Fibroblast of lung (primary cell): ENCODE measurements at regions not wholly inside any gene's neighbourhood (a gene's known extent, or its start where the extent isn't known, plus 50 kb on each side); places are given as distances from the start of the nearest gene placed in this dataset.
A peak's percentile ranks its signal among the peaks of the same experiment; 100 is the strongest.

Experiments used
- DNase-seq, 2 donors: peaks; one replicate each; pipeline versions ENCODE4 v3.0.0 to v3.0.0-alpha.2; 2010; ENCODE audit warnings: low read depth in 2 of 2
- H2AFZ ChIP-seq: 2 replicates; pipeline ENCODE4 v1.5.1; 2012; ENCODE audit warnings: low read length, control low read depth, inconsistent platforms
- H3K27ac ChIP-seq: 2 replicates; pipeline ENCODE4 v1.5.1; 2011; ENCODE audit warnings: low read length, control low read depth; ENCODE audit not compliant: insufficient read depth
- H3K27me3 ChIP-seq: 2 replicates; pipeline ENCODE4 v1.5.1; 2011; ENCODE audit warnings: mild to moderate bottlenecking, low read length; ENCODE audit not compliant: control insufficient read depth, insufficient read depth
- H3K36me3 ChIP-seq: 2 replicates; pipeline ENCODE4 v1.5.1; 2011; ENCODE audit warnings: low read length; ENCODE audit not compliant: control insufficient read depth, insufficient read depth
- H3K4me1 ChIP-seq: 2 replicates; pipeline ENCODE4 v1.5.1; 2011; ENCODE audit warnings: low read length; ENCODE audit not compliant: control insufficient read depth, insufficient read depth; ENCODE audit errors: extremely low read depth
- H3K4me2 ChIP-seq: 2 replicates; pipeline ENCODE4 v1.5.1; 2011; ENCODE audit warnings: low read length, control low read depth; ENCODE audit not compliant: insufficient read depth; ENCODE audit errors: extremely low read depth
- H3K4me3 ChIP-seq, 4 experiments: fragments of 200-600 bp in 1 of 4; sonication (generic) in 1 of 4; replicated peaks in 1 of 4; 2 replicates each; pipeline ENCODE4 v1.5.1; 2011 to 2016; ENCODE audit warnings: low read length in 4 of 4, low read depth in 3 of 4, mild to moderate bottlenecking in 3 of 4, control low read depth in 2 of 4, inconsistent platforms in 1 of 4, mixed read lengths in 1 of 4; ENCODE audit not compliant: insufficient read depth in 1 of 4; ENCODE audit errors: control extremely low read depth in 1 of 4
- H3K79me2 ChIP-seq: 2 replicates; pipeline ENCODE4 v1.5.1; 2012; ENCODE audit warnings: mild to moderate bottlenecking, low read length, inconsistent platforms; ENCODE audit not compliant: control insufficient read depth, insufficient read depth
- H3K9ac ChIP-seq: 2 replicates; pipeline ENCODE4 v1.5.1; 2011; ENCODE audit warnings: mild to moderate bottlenecking, low read length, control low read depth; ENCODE audit not compliant: insufficient read depth
- H3K9me3 ChIP-seq: 2 replicates; pipeline ENCODE4 v1.5.1; 2012; ENCODE audit warnings: low read depth, low read length; ENCODE audit not compliant: control insufficient read depth, insufficient read depth
- H4K20me1 ChIP-seq: 2 replicates; pipeline ENCODE4 v1.5.1; 2011; ENCODE audit warnings: low read length; ENCODE audit not compliant: control insufficient read depth, insufficient read depth; ENCODE audit errors: extremely low read depth
- CTCF ChIP-seq, 2 donors: IDR thresholded peaks in 1 of 2; conservative IDR thresholded peaks in 1 of 2; 1 replicate in 1 of 2; 2 replicates in 1 of 2; pipeline ENCODE4 v1.5.1; 2011 to 2012; ENCODE audit warnings: low read length in 2 of 2, control low read depth in 1 of 2, inconsistent platforms in 1 of 2, low read depth in 1 of 2, mild to moderate bottlenecking in 1 of 2
- EZH2 ChIP-seq: IDR thresholded peaks from 2 replicates; pipeline ENCODE4 v1.5.1; 2012; ENCODE audit warnings: low read length, control low read depth, mild to moderate bottlenecking; ENCODE audit errors: missing control alignments

- Histone ChIP-seq H4K20me1 (no peaks in the 10 kb centered on the region), H3K9me3 (no peaks in the 10 kb centered on the region), H3K27me3 (no peaks in the 10 kb centered on the region), H3K9ac (no peak overlapping the region), H3K27ac (no peak overlapping the region), H3K4me2 (no peak overlapping the region), H2AFZ (no peak overlapping the region), H3K36me3 (no peaks in the 10 kb centered on the region), H3K79me2 (no peaks in the 10 kb centered on the region), H3K4me3 (no peak overlapping the region), H3K4me1 (no peaks in the 10 kb centered on the region)
- DNase-seq: peak; percentile 30 to 96
- TF ChIP-seq EZH2: no peak
These were observed 326.1 kb upstream of the GOT2 start for GRCh38 chr16:59060207-59060606.

- Histone ChIP-seq H3K9me3 (no peaks in the 10 kb centered on the region), H3K27ac (no peak overlapping the region), H3K27me3 (no peaks in the 10 kb centered on the region), H3K4me3 (no peak overlapping the region), H2AFZ (no peak overlapping the region), H3K4me2 (no peak overlapping the region), H4K20me1 (no peaks in the 10 kb centered on the region), H3K79me2 (no peaks in the 10 kb centered on the region), H3K9ac (no peak overlapping the region), H3K4me1 (no peaks in the 10 kb centered on the region), H3K36me3 (no peaks in the 10 kb centered on the region)
- DNase-seq: no peak
- TF ChIP-seq CTCF (conservative IDR thresholded peaks at IDR 0.05 in 1 of 2, IDR thresholded peaks at IDR 0.05 in 1 of 2; ENCODE audit: low read depth in 1 of 2, low read length in 2 of 2): no peak
- TF ChIP-seq EZH2: no peak
These were observed 324.1 kb upstream of the GOT2 start for GRCh38 chr16:59058250-59058649.

- H3K27me3 ChIP-seq: no peaks in the 10 kb centered on the region
- no peaks in the 10 kb centered on the region for H3K4me1 ChIP-seq
- no peak overlapping the region for H3K9ac ChIP-seq
- TF ChIP-seq EZH2: no peak
- TF ChIP-seq CTCF (conservative IDR thresholded peaks at IDR 0.05 in 1 of 2, IDR thresholded peaks at IDR 0.05 in 1 of 2; ENCODE audit: low read depth in 1 of 2, low read length in 2 of 2): no peak
- no peak overlapping the region for H2AFZ ChIP-seq
- no peak overlapping the region for H3K4me3 ChIP-seq
- no peak overlapping the region for H3K27ac ChIP-seq
- no peak overlapping the region for H3K4me2 ChIP-seq
- H3K36me3 ChIP-seq: no peaks in the 10 kb centered on the region
- DNase-seq: no peak
- H3K79me2 ChIP-seq: no peaks in the 10 kb centered on the region
- H3K9me3 ChIP-seq: no peaks in the 10 kb centered on the region
- H4K20me1 ChIP-seq: no peaks in the 10 kb centered on the region
These were observed 319.8 kb upstream of the GOT2 start for GRCh38 chr16:59053911-59054310.

GRCh38 chr16:59052231-59052630, 318.1 kb upstream of the GOT2 start:
- Histone ChIP-seq H3K27ac (no peak overlapping the region), H2AFZ (no peak overlapping the region), H3K4me2 (no peak overlapping the region), H4K20me1 (no peaks in the 10 kb centered on the region), H3K36me3 (no peaks in the 10 kb centered on the region), H3K4me3 (no peak overlapping the region), H3K4me1 (no peaks in the 10 kb centered on the region), H3K79me2 (no peaks in the 10 kb centered on the region), H3K9ac (no peak overlapping the region), H3K9me3 (no peaks in the 10 kb centered on the region), H3K27me3 (no peaks in the 10 kb centered on the region)
- TF ChIP-seq CTCF (conservative IDR thresholded peaks at IDR 0.05 in 1 of 2, IDR thresholded peaks at IDR 0.05 in 1 of 2; ENCODE audit: low read depth in 1 of 2, low read length in 2 of 2) (no peak), EZH2 (no peak)
- DNase-seq: no peak
